Mesodermal cell (in vitro differentiated cells): ENCODE measurements at regions not wholly inside any gene's neighbourhood (a gene's known extent, or its start where the extent isn't known, plus 50 kb on each side); places are given as distances from the start of the nearest gene placed in this dataset.

Experiments
- H3K27ac ChIP-seq: 2 replicates; pipeline ENCODE4 v1.7.0; 2013; ENCODE audit warnings: mild to moderate bottlenecking, low read depth, low read length, moderate library complexity; ENCODE audit not compliant: severe bottlenecking
- H3K36me3 ChIP-seq: 2 replicates; pipeline ENCODE4 v1.7.1; 2013; ENCODE audit warnings: mild to moderate bottlenecking, low read length, moderate library complexity; ENCODE audit not compliant: control insufficient read depth, insufficient read depth
- H3K4me1 ChIP-seq: one replicate; pipeline ENCODE4 v1.7.1; 2013; ENCODE audit warnings: mild to moderate bottlenecking, low read length; ENCODE audit not compliant: insufficient read depth, control insufficient read depth, poor library complexity, severe bottlenecking
- H3K4me3 ChIP-seq: 2 replicates; pipeline ENCODE4 v1.7.0; 2013; ENCODE audit warnings: low read length, control low read depth, mild to moderate bottlenecking; ENCODE audit not compliant: insufficient read depth, poor library complexity, severe bottlenecking; ENCODE audit errors: extremely low read depth
- H3K9me3 ChIP-seq: 2 replicates; pipeline ENCODE4 v1.7.1; 2013; ENCODE audit warnings: mild to moderate bottlenecking, low read length, moderate library complexity; ENCODE audit not compliant: control insufficient read depth
- WGBS, 2 experiments: methylation state at CpG; one replicate each; pipeline ENCODE4 v1.1.5; 2013; ENCODE audit warnings: missing lambda C conversion rate in 2 of 2; ENCODE audit not compliant: insufficient coverage in 2 of 2; 5-methylcytosine and 5-hydroxymethylcytosine counted together

DNA sequence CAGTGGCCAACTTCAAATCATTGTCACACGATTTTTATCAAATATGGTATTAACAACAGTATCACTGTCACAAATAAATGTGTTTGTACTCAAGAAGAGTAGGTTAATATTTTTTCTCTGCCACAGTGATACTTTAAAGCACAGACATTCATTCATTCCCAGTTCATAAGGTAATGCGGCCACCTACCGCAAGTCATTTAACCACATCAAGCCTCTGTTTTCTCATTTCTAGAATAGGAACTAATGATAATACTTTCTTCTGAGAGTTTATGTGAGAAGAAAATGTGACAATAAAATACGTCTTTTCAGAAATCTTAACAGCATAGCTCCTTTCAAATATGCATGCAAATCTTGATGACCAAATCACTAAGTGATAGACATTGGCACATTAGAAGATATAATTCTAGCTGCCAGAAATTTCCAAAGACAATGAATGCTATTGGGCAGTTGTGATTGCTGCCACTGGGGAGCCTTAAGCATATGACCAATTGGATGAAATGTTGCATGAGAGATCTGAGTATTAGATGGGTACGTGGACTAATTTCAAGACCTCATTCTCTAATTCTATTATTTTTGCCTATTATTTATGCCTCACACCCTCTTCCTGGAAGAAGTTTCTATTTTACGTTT lies 430.9 kb downstream of the PID1 start:
- Histone ChIP-seq H3K9me3 (no peaks in the 10 kb centered on the region), H3K27ac (no peak overlapping the region), H3K36me3 (no peaks in the 10 kb centered on the region), H3K4me1 (no peaks in the 10 kb centered on the region), H3K4me3 (no peak overlapping the region)
- 100% methylated on average over 1 of the region's 6 CpGs; no CpG with 5 or more reads in 1 of the 2 experiments for WGBS, 2 experiments

DNA sequence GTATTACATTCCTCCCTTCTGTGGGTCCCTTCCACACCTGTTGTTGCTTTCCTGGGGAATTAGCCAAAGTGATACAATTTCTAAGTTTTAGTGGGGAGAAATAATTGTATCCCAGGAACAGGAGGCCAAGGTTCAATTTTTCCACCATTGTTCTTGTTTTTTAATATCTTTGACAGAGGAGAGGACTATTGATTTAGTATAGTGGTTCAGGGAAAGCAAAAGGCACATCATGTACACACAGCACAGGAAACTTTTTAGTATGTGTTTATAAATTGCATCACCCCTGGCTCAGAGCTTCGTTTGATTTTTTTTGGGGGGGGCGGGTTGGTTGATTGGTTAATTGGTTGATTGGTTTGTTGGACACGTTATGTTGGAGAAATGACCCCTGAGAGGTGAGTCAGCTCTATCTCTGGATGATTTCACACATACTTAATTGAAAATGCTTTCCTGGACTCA lies 431.6 kb downstream of the PID1 start:
- Histone ChIP-seq H3K36me3 (no peaks in the 10 kb centered on the region), H3K4me3 (no peak overlapping the region), H3K27ac (no peak overlapping the region), H3K9me3 (no peaks in the 10 kb centered on the region), H3K4me1 (no peaks in the 10 kb centered on the region)
- WGBS, 2 experiments: no CpG with 5 or more reads among the region's 3 CpGs

DNA sequence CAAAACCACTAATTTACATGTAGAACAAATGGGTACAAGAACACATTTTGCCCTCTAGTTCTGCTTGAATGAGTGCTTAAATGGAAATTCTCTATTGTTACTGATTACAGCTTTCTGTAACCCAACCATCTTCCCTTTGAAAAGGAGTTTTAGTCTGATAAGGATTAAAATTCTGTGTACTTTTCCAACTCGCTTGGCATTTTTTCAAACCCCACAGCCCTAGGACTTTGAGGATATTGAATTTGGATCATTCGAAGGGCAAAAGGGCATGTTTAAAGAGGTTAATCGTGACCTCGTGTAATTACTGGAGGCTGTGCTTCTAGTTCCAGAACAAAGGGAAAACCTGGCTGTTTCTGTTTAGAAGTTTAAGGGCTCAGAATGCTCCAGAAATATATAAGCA lies 432.3 kb downstream of the PID1 start:
- Histone ChIP-seq H3K4me3 (no peak overlapping the region), H3K36me3 (no peaks in the 10 kb centered on the region), H3K27ac (no peak overlapping the region), H3K4me1 (no peaks in the 10 kb centered on the region), H3K9me3 (no peaks in the 10 kb centered on the region)
- WGBS, 2 experiments: 90% methylated on average over 3 of the region's 4 CpGs; no CpG with 5 or more reads in 1 of the 2 experiments

DNA sequence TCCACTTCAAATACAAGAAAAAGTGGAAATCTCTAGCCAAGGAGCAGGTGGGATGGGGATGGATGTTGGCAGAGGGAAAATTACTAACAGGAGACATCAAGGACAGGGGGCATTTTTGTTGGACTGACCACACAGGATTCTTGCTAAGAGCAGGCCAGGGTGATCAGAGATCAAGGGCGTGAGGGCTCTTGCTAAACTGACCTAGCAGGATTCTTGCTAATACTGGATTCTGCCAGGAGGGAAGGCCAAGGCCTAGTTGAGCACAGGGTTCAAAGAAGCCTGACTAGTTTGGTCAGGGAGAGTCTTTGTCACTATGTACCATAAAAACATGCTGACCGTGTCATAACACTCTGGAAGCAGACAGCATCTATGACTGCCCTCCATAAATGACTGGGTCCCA lies 442.7 kb downstream of the PID1 start:
- Histone ChIP-seq H3K4me3 (no peak overlapping the region), H3K27ac (no peak overlapping the region), H3K4me1 (no peaks in the 10 kb centered on the region), H3K9me3 (no peaks in the 10 kb centered on the region), H3K36me3 (no peaks in the 10 kb centered on the region)
- 83 to 88% methylated on average over 2 of the region's 2 CpGs for WGBS, 2 experiments

DNA sequence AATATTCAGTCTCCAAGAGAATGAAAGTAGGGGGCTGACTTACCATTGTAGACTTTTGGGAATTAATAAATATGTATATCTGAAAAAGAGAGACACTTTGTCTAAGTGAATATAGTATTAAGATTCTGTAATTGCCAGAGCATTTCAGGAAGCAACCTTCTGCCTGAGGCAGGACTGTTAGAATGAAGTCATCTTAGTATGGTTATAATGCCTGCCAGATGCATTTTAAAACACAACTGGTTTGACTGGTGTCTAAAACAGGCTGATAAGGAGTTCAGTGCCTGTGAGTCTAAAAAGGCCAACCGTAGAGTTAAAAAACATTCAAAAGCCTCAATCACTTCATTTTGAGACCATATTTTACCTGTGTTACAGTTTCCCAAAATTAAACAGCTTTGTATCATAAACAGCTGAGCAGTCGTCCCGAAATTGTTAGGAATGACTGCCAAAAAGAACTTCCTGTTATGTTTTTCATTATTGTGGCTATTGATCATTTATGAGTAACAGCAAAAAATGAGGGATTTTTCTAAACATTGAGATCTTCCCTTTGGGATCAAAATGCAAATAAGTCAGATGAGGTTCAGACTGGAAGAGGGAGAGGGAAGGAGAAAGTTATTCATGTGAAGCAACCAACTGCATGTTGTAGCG lies 443.9 kb downstream of the PID1 start:
- WGBS, 2 experiments: 92 to 97% methylated on average over 2 to 3 of the region's 4 CpGs
- Histone ChIP-seq H3K4me3 (no peak overlapping the region), H3K4me1 (no peaks in the 10 kb centered on the region), H3K9me3 (no peaks in the 10 kb centered on the region), H3K27ac (no peak overlapping the region), H3K36me3 (no peaks in the 10 kb centered on the region)

DNA sequence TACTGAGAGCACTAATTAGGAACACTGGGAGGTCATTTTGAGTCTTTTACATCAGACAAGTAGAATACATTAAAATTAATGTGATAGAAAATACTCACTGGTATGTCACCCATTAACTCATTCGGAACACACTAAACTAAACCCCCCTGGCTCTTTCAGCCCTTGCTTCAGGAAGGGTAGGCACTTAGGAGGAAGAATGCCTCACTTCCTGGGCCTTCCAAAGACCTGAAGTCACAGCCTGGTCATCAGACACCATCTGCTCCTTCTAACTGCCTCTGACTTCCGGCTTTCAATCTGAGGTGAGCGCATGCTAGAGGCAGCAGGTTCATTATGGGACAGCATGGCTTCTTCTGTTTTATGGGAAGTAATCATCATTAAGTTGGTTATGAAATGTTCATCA lies 451.4 kb downstream of the PID1 start:
- no peak overlapping the region for H3K4me3 ChIP-seq
- WGBS, 2 experiments: no CpG with 5 or more reads among the region's 3 CpGs
- H3K27ac ChIP-seq: no peak overlapping the region
- no peaks in the 10 kb centered on the region for H3K36me3 ChIP-seq
- H3K9me3 ChIP-seq: no peaks in the 10 kb centered on the region
- no peaks in the 10 kb centered on the region for H3K4me1 ChIP-seq

DNA sequence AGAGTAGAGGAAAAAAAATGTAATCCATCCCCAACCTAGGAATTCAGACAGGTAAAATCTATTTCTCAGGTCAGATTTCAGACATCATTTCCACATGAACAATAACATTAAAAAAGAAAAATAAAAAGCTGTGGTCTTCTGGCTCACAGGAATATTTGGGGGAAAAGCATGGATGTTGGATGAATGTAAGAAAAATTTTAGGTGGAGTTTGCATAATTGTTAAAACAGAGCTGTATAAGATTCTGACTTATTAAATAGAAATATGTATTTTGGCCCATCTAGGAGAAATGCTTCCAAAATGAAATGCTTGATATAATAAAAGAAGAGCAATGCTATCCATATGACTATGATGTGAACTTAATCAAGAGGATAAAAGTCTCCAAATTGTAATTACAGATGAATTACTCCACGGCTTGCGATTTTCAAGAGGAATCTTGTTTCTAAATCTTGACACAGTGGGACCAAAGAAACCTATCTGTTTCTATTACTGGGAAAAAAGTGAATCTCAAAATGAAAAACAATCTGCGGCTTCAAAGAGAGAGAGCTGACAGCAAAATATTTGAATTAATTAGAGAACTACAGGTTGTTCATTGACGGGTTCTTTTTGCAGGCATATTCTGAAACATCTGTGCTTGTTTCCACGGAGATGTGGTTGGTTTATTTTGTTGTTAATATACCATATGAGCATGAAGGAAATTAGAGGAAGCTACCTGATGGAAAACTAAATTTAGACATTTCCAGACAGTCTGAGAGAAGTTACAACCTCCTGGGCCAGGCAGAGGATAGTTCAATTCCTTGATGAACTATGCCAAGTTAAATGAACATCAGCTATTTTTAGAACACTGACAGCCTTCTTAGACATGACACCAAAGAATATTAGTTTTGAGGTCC lies 468.7 kb downstream of the PID1 start:
- H3K27ac ChIP-seq: no peak overlapping the region
- no peaks in the 10 kb centered on the region for H3K9me3 ChIP-seq
- H3K4me3 ChIP-seq: no peak overlapping the region
- WGBS, 2 experiments: 85 to 100% methylated on average over 1 to 3 of the region's 5 CpGs
- H3K36me3 ChIP-seq: no peaks in the 10 kb centered on the region
- H3K4me1 ChIP-seq: no peaks in the 10 kb centered on the region

DNA sequence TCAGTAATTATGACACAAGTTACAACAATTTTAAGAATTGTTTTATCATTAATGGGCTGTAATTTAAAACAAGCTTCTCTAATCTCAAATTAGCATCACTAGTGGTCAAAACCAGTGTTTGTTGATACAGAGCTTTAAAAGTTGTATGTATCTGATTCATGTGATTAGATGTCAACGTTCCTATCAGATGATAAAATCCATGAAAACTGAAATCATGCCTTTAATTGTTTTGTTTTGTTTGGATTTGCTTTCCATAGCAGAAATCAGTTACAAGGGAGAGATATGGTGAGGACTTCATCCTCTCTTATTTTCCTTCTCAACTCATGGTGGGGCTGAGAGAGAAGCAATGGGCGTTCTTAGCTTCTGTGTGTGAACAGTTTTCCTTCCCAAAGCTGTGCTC lies 469.6 kb downstream of the PID1 start:
- Histone ChIP-seq H3K4me3 (no peak overlapping the region), H3K36me3 (no peaks in the 10 kb centered on the region), H3K27ac (no peak overlapping the region), H3K9me3 (no peaks in the 10 kb centered on the region), H3K4me1 (no peaks in the 10 kb centered on the region)
- WGBS, 2 experiments: 70 to 100% methylated on average over 1 to 2 of the region's 2 CpGs

DNA sequence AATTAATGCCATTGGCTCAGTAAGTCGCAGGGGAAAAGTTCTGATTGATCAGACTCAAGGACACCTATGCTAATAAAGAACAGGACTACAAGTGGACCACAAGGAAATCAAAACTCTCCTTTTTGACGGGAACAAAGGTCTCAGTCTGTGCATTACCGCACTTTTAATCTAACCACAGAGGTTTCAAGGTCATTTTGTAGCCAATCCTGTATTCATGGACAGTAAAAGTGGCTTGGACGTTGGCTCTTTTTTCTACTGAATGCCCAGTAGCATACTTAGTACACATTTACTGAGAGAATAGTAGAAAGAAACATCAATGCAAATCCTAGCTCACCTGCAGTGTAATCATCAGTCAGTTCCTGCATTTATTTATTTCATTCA lies 471.9 kb downstream of the PID1 start:
- no peaks in the 10 kb centered on the region for H3K9me3 ChIP-seq
- no peak overlapping the region for H3K4me3 ChIP-seq
- no peaks in the 10 kb centered on the region for H3K4me1 ChIP-seq
- WGBS, 2 experiments: 88 to 96% methylated on average over 3 to 4 of the region's 4 CpGs
- H3K36me3 ChIP-seq: no peaks in the 10 kb centered on the region
- H3K27ac ChIP-seq: no peak overlapping the region

DNA sequence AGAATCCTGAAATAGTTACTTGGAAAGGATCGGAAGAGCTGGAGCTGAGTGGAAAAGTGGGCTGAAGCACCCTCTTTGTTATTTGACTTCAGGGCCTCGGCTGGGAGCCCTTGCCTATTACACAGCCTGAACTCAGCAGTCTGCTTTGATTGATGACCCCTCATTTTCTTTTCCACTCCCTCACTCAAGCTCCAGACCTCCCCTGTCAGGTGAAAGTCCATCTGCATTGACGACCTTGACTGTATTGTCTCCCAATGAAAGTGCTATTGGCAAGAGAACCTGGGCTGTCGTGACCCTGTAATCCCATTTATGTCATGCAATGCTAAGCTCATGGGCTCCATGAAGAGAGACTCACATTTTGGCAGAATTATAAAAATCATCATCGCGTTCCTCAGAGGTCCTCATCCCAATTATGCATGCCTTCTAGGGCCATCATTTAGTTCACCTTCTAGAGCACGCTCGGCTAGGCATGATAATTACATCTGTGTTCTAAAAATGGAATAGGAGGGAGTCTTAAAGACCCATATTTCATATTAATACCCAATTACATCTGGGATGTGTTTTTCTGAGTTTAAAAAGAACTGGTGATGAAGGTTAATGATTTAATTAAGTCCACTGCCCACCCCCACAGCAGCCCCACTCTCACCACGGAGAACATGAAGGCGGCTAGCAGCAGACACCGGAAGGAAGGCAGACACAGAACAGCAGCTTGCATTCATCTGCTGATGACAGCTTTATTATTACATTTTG lies 472.5 kb downstream of the PID1 start:
- 80 to 85% methylated on average over 6 of the region's 11 CpGs for WGBS, 2 experiments
- no peaks in the 10 kb centered on the region for H3K9me3 ChIP-seq
- H3K36me3 ChIP-seq: no peaks in the 10 kb centered on the region
- no peak overlapping the region for H3K4me3 ChIP-seq
- H3K4me1 ChIP-seq: no peaks in the 10 kb centered on the region
- no peak overlapping the region for H3K27ac ChIP-seq
